Hypothalamus (tissue), 51 donors: ENCODE measurements at regions not wholly inside any gene's neighbourhood (a gene's known extent, or its start where the extent isn't known, plus 50 kb on each side); places are given as distances from the start of the nearest gene placed in this dataset.
"Not testable (repeated sequence)": the region's sequence is repeated elsewhere in the genome, so short reads cannot be mapped to it uniquely, and the experiment has no call there.

ENCODE experiments used
- DNase-seq, 51 donors: peaks; one replicate each; lab custom pipeline; 2025; lab: John Stamatoyannopoulos, UW

DNA sequence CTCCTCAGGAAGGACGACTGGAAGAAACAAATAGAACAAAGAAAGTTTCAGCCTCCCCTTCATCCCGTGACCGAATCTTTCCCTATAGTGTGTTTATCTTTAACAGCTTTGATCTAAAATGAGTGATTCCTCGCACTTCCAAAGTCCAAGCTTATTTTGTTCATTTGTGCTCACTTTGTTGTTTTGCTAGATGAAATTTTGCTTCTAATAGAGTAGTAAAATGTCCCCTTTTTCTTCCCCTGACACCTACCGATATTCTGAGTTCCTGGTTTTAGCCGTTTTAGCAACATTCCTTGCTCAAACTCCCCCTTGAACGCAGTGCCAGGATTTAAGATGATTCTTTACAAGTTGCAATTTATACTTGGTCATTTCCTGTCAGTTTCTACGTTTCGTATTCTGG, 204.2 kb downstream of the FGF9 start:
- no peak for DNase-seq

DNA sequence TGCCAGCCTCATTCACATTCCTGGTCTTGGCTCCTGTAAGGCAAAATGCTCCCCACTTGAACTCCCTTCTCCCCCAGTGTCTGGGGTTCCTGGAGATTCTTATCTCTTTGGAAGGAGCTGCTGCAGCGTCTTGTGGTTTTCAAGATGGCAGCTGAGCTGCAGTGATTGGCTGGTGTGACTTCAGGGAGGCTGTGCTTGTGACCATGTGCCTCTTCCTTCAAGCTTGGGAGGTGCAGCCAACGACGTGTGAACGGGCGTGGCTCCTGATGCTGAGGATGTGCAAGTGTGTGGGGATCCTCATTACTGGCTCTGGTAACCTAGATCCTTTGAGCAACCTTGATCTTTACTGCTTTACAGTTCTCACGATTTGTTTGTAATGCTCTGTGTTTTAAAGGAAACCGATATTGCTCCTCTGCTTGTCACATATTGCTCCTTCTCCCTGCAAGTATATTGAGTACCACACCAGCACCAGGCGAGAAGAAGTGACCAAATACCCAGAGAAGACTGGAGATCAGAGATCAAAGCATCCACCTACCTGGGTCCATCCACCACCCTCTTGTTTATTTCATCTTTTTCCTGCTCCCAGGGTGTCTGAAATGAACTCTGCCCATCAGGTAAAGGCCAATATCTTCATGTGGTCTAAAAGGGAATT, 208.5 kb downstream of the FGF9 start:
- no peak for DNase-seq

DNA sequence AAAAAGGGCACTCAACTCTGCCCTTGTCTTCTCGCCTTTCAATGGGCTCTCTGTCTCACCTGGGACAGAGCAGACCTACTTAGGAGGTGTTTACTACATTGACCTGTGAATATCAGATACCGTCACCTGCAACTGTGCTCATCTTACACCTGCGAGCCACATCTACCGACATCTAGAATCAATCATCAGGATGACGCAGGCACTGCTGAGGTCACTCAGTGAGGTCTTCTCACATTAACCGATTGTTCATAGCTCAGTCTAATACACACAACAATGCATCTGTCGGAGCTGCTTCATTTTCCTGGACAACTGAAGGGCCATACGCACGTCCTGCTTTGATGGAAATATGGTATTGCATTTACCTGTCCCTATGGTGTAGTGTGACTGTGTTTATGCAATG, 211.9 kb downstream of the FGF9 start:
- no peak for DNase-seq

DNA sequence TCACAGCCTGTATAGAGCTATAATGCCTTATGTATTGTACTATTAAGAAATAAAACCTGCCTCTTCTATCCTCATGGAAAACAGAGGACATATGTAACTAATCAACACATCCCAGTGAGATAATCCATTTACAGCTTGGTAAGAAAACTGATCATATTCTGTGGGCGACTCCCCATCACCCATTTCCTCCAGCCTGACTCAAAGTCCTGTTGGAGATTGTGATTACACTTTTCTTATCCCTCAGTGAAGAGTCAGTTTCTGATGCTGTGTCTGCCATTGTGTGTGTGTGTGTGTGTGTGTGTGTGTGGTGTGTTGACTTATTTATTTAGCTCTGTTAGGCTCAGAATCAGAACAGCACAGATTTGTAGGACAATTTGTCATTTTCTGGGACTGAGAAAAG, 212.8 kb downstream of the FGF9 start:
- DNase-seq = no peak

DNA sequence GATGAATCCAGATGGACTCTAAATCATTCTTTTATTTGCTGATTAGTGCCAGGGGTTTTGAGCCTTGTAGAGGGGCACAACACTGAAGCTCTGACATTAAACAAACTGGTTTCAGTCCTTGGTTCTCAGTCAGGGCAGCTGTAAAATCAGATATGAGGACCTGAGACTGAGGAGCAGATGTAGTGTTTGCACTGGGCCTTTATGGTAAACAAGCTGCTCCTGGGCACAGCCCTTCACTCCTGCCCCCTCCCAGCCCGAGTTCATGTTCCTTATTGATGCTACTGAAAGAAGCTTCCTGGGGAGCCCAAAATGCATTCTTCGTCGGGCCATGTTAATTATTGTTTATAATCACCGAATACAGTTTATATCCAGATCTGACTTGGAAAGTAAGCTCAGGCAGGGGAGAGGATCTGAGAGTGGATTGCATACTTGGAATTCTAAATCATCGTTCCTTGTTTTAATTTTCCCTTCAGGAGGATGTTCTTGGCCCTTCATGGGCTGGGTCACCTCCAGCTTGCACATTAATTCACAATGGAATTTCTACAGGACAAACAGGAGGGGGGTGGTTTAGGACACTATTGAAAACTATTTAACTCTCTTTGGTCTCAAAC, 213.5 kb downstream of the FGF9 start:
- no peak for DNase-seq

DNA sequence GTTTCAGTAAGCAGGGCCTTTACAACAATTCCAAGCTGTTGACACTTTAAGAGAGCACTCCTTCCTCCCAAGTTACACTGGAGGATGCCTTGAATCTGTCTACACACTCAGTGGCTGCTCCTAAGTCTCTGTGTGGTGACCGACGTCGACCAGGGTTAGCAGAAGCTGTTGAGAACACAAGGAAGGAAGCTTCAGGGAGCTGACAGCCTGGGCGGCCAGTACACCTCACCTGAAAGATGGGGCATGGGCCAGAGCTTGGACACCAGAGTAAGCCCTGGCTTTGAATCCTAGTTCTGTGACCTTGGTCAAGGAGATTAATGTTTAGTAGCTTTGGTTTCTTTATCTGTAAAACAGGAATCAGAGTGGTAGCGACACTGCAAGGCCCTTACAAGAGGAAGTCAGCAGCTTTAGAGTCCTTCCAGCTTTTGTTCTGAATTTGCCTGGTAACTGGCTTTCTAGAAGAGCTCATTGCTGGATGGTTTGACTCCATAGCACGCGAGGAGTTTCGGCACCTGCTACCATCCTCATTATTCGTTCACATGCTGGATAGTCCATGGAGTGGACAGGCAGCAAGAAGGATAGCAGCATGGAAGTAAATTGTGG, 214.2 kb downstream of the FGF9 start:
- DNase-seq = no peak

DNA sequence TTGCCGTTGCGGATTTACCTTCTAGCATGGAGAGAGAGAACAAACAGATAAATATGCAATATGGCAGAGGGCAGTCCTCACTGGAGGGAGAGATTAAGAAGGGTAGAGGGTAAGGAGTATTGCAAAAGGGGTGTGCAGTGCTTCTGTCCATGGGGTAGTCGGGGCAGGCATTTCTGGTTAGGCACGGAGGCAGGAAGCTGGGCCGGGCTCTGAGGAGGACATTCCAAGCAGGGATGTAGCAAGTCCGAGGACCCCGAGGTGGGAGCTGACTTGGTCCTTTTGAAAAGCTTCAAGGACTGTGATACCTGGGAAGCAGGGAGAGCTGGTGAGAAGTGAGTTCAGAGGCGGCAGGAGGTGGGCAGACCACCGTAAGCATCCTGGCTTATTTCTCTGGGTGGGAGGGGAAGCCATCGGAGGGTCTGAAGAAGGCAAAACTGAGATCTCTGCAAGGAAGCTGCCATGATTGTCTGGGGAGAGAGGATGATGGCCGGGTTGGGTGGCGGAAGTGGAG, 214.9 kb downstream of the FGF9 start:
- DNase-seq = no peak

DNA sequence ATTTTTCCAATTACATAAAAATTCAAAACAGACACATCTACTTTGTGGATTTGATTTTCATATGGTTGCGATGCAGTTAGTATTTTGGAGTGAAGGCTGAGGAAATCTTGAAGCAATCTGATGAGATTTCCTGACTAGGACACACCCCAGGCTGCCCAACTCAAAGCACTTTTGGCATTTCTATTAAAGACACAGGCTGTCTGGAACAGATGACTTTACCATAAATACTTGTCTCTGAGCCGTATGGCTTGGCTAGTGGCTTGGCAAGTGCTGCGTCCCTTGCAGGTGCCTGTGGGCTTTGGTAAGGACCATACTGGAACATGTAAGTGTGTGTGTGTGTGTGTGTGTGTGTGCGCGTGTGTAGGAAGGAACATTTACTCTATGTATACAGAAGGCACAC, 218.8 kb downstream of the FGF9 start:
- DNase-seq = no peak

DNA sequence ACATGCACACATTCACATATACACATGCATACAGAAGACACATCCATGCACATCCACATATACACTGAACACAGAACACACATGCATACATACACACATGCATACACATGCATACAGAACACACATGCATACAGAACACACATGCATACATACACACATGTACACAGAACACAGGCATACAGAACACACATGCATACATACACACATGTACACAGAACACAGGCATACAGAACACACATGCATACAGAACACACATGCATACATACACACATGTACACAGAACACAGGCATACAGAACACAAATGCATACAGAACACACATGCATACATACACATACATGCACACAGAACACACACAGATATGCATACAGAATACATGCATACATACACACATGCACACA, 219.3 kb downstream of the FGF9 start:
- not testable (repeated sequence) for DNase-seq

DNA sequence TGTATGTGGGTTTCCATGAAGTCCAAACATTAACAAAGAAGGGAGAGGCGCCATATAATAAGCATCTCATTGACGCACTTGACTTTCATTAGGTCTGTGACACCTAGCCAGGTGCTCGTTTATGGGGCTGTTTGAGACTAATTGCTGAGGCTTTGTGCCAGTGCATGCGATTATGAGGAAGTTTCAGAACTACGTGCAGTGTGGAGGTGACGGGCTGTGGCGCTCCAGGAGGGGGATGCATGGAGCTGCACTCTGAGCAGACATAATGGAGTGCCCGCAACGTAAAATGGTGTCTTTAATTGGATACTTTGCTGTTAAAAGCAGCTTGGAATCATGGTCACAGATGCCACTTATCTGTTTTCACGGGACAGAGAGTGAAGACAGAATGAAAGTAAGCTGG, 223.2 kb downstream of the FGF9 start:
- no peak for DNase-seq

DNA sequence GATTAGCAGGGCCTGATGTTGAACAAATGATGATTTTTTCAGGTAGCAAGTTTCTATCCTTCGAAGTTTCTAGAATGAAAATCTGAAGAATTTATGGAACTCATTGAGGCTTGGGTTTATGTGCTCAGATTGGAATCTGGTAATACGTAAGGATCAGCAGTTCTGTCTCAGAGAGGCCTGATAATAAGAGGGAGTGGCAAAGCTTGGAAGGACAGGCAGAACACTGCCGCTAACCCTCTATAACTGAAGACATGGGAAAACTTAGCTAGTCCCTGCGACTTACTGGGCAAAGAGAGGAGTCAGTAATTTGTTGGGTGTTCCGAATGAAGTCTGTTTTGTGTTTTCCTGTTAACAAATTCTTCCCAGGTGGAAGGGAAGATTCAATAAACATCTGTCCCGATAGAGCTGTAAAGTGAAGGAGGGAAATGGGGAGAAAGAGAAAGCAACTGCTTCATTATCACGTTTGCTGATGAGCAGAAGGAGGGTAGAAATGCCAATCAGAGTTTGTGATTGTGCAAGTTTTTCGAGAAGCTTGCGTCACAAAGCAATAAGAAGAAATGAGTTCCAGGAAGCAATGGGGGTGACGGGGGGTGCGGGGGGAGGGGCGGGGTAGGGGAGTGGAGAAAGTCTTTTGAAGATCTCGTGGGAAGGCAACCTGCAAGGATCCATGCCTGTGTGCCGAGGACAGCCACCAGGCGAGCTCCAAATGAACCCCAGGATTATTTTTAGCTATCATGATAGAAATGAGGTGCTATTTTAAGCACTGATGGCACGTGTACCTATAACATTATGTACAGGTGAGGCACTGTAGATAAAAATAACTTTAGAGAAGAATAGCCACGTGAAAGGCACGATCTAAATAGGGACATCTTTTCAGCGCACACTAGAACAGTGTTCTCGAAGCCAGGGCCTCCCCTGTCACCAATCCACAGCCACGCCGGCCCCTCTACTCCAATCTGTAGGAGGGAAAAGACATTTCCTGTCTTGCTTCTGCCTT, 224.1 kb downstream of the FGF9 start:
- DNase-seq = no peak

DNA sequence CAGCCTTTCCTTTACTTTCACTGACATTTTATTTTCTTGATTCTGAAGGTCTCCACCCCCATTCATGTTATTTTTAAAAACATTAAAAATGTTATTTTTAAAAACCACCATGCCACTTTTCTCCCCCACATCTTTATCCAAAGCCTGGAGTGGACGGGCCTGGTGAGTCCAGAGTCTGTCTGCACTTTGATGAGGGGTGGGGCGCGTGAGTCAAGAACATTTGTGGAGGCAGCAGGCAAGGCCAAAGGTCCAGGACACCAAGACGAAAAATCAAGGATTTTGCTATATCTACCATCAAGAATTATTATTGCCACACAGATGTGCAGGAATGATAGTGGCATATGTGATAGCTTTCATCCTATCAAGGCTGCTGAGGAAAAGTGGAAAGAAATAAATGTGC, 224.9 kb downstream of the FGF9 start:
- no peak for DNase-seq

DNA sequence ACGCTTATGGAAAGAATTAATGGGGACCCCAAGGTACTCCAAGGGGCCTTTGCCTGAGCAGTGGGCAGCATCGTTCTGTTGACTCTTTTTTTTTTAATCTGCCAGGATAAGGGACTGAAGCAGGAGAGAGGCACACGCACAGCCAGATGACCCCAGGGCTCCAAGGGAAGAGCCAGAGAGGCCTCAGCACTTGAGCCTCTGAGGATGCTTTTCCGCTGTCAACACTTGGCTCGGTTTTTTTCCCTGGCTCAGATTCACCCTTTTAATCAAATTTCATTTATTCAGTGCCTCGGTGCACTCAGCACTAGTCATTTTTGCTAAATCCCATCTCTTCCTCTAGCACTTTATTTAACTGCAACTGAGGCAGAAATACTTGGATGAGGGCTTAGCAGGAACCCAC, 226.3 kb downstream of the FGF9 start:
- no peak for DNase-seq

DNA sequence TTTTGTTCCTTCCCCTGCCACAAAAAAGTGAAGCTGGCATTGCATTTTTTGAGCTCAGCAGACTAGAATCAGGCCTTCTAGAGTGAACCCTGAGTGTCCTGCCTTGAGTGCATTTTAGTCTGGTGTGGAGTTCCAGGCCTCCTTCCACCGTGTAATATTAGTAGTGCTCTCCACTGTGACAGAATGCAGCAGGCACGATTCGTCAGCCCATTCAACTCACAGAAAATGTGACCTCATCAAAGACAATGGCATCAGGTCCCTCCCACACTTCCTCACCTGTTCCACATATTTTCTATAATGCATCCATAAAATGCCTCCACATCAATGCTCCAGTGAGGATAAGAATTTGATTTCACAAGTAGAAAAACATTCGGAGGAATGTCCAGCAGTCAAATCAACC, 227.6 kb downstream of the FGF9 start:
- no peak for DNase-seq

DNA sequence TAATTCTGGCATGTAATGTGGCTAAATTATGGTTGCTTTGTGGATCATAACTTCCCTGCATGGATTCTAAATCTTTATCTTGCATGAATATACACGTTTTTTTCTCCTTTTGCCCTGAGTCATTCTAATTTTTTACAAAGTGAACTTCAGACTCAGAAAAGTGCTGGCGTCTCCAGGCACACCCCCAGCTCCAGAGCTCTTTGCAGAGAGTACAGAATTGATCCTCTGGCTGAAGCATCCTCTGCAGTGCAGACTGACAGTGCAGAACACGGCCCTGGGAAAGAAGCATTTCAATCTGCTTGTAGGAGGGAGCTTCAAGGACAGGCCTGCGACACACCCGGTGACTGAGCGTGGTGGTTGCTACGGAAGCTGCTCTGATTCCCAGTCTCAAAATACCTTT, 228.1 kb downstream of the FGF9 start:
- DNase-seq = no peak

DNA sequence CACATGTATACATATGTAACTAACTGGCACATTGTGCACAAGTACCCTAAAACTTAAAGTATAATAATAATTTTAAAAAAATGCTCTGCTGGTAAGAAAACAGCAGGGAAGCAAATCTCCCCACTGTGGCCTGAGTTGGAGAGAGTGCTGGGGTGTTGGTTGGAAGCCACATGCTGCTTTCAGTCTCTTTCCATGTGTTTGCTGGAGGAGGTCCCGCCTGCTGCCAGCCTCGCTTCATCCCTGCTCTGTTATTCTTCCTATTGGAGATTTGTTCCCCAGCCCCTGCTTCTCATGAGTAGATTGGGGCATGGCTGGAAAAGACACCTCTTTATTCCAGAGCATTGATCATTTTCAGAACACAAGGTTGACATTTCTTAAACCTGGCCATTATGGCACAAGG, 230.5 kb downstream of the FGF9 start:
- DNase-seq = no peak

DNA sequence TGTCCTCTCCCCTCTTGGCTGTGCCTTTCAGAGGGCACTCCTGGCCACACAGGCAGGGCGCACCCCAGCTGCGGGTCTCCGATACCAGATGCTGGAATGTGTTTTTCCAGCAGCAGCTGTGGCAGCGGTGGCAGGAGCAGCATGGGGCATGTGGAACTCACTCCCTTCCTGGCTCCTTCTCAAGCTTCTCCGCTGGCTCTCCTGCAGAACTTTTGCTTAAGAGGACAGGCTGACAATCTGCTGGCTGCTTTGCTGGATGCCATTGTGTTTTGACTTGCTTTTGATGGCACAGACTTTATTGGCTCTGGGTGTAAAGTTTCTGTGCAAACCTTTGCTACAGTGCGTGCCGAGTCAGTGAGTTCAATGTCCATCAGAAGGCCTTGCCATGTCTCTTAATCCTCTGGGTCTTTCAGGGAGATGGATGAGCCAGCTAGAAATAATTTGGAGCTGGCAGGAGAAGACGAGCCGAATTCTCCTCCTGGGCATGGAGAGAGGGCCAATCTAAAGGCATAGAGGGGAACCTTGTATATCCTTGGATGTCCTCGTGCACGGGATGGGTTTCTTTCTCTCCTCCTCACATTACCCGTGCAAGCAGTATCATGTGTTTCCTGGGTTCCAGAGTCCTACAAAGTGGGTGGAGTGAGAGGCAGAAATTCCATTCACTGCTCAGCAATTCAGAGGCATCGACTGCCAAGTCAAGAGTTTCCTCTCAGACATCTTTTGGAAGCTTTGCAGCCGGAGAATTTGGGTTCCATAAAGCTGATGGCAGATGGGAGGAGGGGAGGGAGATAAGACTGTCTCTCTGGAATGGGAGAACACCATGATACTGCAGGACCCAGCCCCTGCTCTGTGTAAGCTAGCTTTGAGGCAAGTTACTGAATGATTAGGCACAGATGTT, 231.2 kb downstream of the FGF9 start:
- DNase-seq = no peak

DNA sequence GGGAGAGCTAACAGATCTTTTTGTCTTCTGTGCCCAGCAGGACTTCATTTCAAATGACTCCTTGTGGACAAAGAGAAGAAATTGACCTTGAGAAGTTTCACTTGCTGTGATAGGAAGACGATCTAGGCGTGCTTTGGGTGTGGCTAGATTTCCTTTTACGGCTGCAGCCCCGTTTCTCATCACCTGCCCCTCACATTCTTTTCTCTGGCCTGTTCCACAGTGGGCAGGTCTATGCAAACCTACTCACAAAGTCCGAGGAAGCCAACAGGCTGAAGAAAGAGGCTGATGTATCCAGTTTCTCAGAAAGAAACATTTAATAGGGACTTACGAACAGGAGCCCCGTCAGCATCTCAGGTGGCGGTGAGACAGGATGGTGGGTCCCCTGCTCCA, 231.8 kb downstream of the FGF9 start:
- no peak for DNase-seq

DNA sequence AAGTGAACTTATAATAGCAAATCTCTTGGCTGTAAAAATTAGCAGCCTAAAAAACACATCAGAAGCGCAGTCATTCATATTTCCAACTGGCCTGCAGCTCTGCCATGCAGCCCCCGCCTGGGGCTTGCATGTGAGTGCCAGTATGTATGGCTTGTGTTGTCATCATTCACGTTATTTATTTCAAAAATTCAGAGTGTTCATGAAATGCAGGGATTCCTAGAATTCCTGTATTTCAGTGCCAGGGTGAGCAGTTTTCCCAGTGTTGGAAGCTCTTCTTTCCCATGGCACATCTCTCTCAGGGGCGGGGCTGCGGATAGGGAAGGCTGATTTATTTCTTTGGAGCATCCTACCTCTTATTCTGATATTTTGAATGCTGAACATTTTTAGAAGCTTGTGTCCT, 234.6 kb downstream of the FGF9 start:
- no peak for DNase-seq

DNA sequence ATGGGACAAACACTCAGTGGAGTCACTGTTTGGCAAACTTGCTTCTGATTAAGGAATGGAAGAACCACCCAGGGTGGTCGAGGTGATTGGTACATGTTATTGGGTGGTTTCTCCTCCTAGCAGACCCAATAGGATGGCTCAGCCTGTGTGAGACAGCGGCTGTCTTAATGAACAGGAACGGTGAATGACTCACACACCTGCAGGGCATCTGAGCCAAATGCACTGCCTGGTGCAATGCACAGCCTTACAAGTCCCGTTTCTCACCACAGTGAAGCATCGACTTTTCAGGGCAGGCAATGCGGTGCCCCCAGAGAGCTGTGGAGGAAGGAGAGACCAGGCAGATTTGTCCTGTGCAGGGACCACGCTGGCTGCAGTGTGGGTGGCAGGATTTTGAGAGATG, 238.5 kb downstream of the FGF9 start:
- no peak for DNase-seq
